Loucy (cell line): ENCODE measurements at regions not wholly inside any gene's neighbourhood (a gene's known extent, or its start where the extent isn't known, plus 50 kb on each side); places are given as distances from the start of the nearest gene placed in this dataset.

Source experiments
- H2AFZ ChIP-seq: fragments of 200-600 bp; sonication (generic); 2 replicates; pipeline ENCODE4 v1.6.0; 2016; ENCODE audit warnings: antibody characterized with exemption, mild to moderate bottlenecking, low read length, moderate library complexity
- H3F3A ChIP-seq: fragments of 200-600 bp; 2 replicates; pipeline ENCODE4 v1.6.0; 2016; ENCODE audit warnings: antibody characterized with exemption, low read depth, mild to moderate bottlenecking
- H3K27me3 ChIP-seq: fragments of 200-600 bp; sonication (generic); 2 replicates; pipeline ENCODE4 v1.6.1; 2014; ENCODE audit warnings: low read length, mild to moderate bottlenecking; ENCODE audit not compliant: insufficient read depth, poor library complexity, severe bottlenecking
- H3K36me3 ChIP-seq: fragments of 200-600 bp; sonication (generic); 2 replicates; pipeline ENCODE4 v1.6.1; 2016; ENCODE audit warnings: low read length; ENCODE audit not compliant: insufficient read depth
- H3K4me1 ChIP-seq: fragments of 200-600 bp; sonication (generic); 2 replicates; pipeline ENCODE4 v1.5.1; 2014; ENCODE audit warnings: low read length, mild to moderate bottlenecking; ENCODE audit not compliant: insufficient read depth, poor library complexity, severe bottlenecking
- H3K4me2 ChIP-seq: fragments of 200-600 bp; sonication (generic); 2 replicates; pipeline ENCODE4 v1.6.0; 2014; ENCODE audit warnings: antibody characterized with exemption, low read length, low read depth, mild to moderate bottlenecking; ENCODE audit not compliant: poor library complexity, severe bottlenecking
- H3K4me3 ChIP-seq: fragments of 200-600 bp; sonication (generic); 2 replicates; pipeline ENCODE4 v1.5.1; 2014; ENCODE audit warnings: low read length, mild to moderate bottlenecking, mixed read lengths; ENCODE audit not compliant: poor library complexity, severe bottlenecking
- H3K79me2 ChIP-seq: fragments of 200-600 bp; sonication (generic); 2 replicates; pipeline ENCODE4 v1.6.1; 2014; ENCODE audit warnings: low read length; ENCODE audit not compliant: insufficient read depth
- H3K9ac ChIP-seq: fragments of 200-600 bp; sonication (generic); 2 replicates; pipeline ENCODE4 v1.6.0; 2014; ENCODE audit warnings: mild to moderate bottlenecking, low read depth, low read length, moderate library complexity; ENCODE audit not compliant: poor library complexity, severe bottlenecking
- H3K9me2 ChIP-seq: fragments of 200-600 bp; sonication (generic); replicated peaks from 2 replicates; pipeline ENCODE4 v1.6.1; 2016; ENCODE audit warnings: low read depth, low read length, mixed read lengths
- H3K9me3 ChIP-seq: fragments of 200-600 bp; sonication (generic); 2 replicates; pipeline ENCODE4 v1.6.1; 2014; ENCODE audit warnings: mild to moderate bottlenecking, antibody characterized with exemption, low read length, low read depth; ENCODE audit not compliant: insufficient read depth
- H4K20me1 ChIP-seq: fragments of 200-600 bp; sonication (generic); 2 replicates; pipeline ENCODE4 v1.6.0; 2014; ENCODE audit warnings: antibody characterized with exemption, low read length, mild to moderate bottlenecking; ENCODE audit not compliant: insufficient read depth, poor library complexity, severe bottlenecking
- CTCF ChIP-seq: fragments of 200-600 bp; sonication (generic); conservative IDR thresholded peaks from 2 replicates; pipeline ENCODE4 v1.5.1; 2014; ENCODE audit warnings: mild to moderate bottlenecking, antibody characterized with exemption, low read length
- EZH2phosphoT487 ChIP-seq: fragments of 200-600 bp; IDR thresholded peaks from 2 replicates; pipeline ENCODE4 v1.6.1; 2018; ENCODE audit warnings: antibody characterized with exemption, mild to moderate bottlenecking, moderate library complexity, borderline replicate concordance

GRCh38 chr13:76816394-76816793, 69.8 kb downstream of the KCTD12 start:
- no peak overlapping the region for H3K4me3 ChIP-seq
- no peak overlapping the region for H3K9ac ChIP-seq
- no peak overlapping the region for H2AFZ ChIP-seq
- no peaks in the 10 kb centered on the region for H3K9me2 ChIP-seq
- H3K79me2 ChIP-seq, result no peaks in the 10 kb centered on the region
- H3K4me1 ChIP-seq, result peaks cover 12% of the 10 kb centered on the region
- H3K4me2 ChIP-seq, result no peak overlapping the region
- no peaks in the 10 kb centered on the region for H3K27me3 ChIP-seq
- no peaks in the 10 kb centered on the region for H4K20me1 ChIP-seq
- H3K36me3 ChIP-seq, result no peaks in the 10 kb centered on the region
- no peak for TF ChIP-seq EZH2phosphoT487
- TF ChIP-seq CTCF, result no peak
- no peaks in the 10 kb centered on the region for H3K9me3 ChIP-seq
- no peaks in the 10 kb centered on the region for H3F3A ChIP-seq

DNA sequence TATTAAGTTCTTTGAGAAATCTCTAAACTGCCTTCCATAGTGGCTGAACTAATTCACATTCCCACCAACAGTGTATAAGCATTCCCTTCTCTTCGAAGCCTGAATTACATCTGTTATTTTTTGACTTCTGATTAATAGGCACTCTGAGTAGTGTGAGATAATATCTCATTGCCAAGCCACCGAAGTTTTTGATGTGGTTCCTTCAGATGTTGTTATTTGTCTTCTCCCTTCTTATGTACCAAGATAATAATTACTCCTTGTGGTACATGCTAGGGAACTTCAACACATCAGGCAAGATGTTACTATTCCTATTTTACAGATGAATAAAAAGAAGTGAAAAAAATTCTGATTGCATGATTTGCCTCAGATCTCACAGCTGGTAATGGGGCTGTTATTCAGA, 70.9 kb downstream of the KCTD12 start:
- Histone ChIP-seq H3K79me2 (no peaks in the 10 kb centered on the region), H3K4me3 (no peak overlapping the region), H2AFZ (no peak overlapping the region), H3K4me2 (no peak overlapping the region), H3F3A (no peaks in the 10 kb centered on the region), H3K36me3 (no peaks in the 10 kb centered on the region), H3K4me1 (peaks cover 12% of the 10 kb centered on the region), H3K9ac (no peak overlapping the region), H3K9me2 (no peaks in the 10 kb centered on the region), H3K9me3 (no peaks in the 10 kb centered on the region), H4K20me1 (no peaks in the 10 kb centered on the region), H3K27me3 (no peaks in the 10 kb centered on the region)
- TF ChIP-seq CTCF, result no peak
- no peak for TF ChIP-seq EZH2phosphoT487

GRCh38 chr13:76813891-76814290, 72.3 kb downstream of the KCTD12 start:
- Histone ChIP-seq H3K4me2 (no peak overlapping the region), H3K9me2 (no peaks in the 10 kb centered on the region), H4K20me1 (no peaks in the 10 kb centered on the region), H3K9me3 (0 out of 2 replicates have a peak, but pooled peaks cover 3% of the 10 kb centered on the region), H3K4me1 (peaks cover 12% of the 10 kb centered on the region), H2AFZ (no peak overlapping the region), H3K4me3 (no peak overlapping the region), H3F3A (no peaks in the 10 kb centered on the region), H3K79me2 (no peaks in the 10 kb centered on the region), H3K36me3 (no peaks in the 10 kb centered on the region), H3K27me3 (no peaks in the 10 kb centered on the region), H3K9ac (no peak overlapping the region)
- TF ChIP-seq CTCF (no peak; the same call in 1 of the 2 replicates), EZH2phosphoT487 (no peak)
